Heart right ventricle (tissue), 16 donors: ENCODE measurements at regions not wholly inside any gene's neighbourhood (a gene's known extent, or its start where the extent isn't known, plus 50 kb on each side); places are given as distances from the start of the nearest gene placed in this dataset.

Experiments used
- ATAC-seq, 8 donors: fragments of 200-7000 bp; cut with Tn5 transposase; one replicate each; pipeline ENCODE4 v1.9.1; 2020; ENCODE audit warnings: mild to moderate bottlenecking in 8 of 8, moderate library complexity in 8 of 8, moderate number of reproducible peaks in 1 of 8
- DNase-seq, 2 donors: peaks; one replicate each; pipeline ENCODE4 v3.0.0-alpha.2; 2020
- H3K27ac ChIP-seq, 10 donors: fragments of 200-600 bp; sonication (generic) in 2 of 10; one replicate each; pipeline versions ENCODE4 v1.5.0 to v1.8.0; 2020 to 2022; ENCODE audit warnings: mild to moderate bottlenecking in 3 of 10
- H3K27me3 ChIP-seq, 7 donors: fragments of 200-600 bp; one replicate each; pipeline ENCODE4 v1.8.0; 2021 to 2022; ENCODE audit warnings: mild to moderate bottlenecking in 2 of 7
- H3K36me3 ChIP-seq, 9 donors: fragments of 200-600 bp; sonication (generic) in 1 of 9; one replicate each; pipeline versions ENCODE4 v1.5.0 to v1.8.0; 2020 to 2022; ENCODE audit warnings: mild to moderate bottlenecking in 2 of 9
- H3K4me1 ChIP-seq, 9 donors: fragments of 200-600 bp; sonication (generic) in 1 of 9; one replicate each; pipeline versions ENCODE4 v1.5.0 to v1.8.0; 2020 to 2022; ENCODE audit warnings: mild to moderate bottlenecking in 4 of 9
- H3K4me3 ChIP-seq, 10 donors: fragments of 200-600 bp; sonication (generic) in 2 of 10; one replicate each; pipeline versions ENCODE4 v1.5.0 to v1.8.0; 2020 to 2022; ENCODE audit warnings: mild to moderate bottlenecking in 7 of 10, moderate library complexity in 2 of 10
- H3K9me3 ChIP-seq, 11 donors: fragments of 200-600 bp in 10 of 11; sonication (generic) in 2 of 11; one replicate each; pipeline versions ENCODE4 v1.5.0 to v1.8.0; 2013 to 2022; ENCODE audit warnings: mild to moderate bottlenecking in 2 of 11, control low read depth in 1 of 11, moderate library complexity in 1 of 11
- WGBS, 2 donors: extraction: QIAGEN DNeasy Blood & Tissue Kit; methylation state at CpG; one replicate each; pipeline ENCODE4 v1.1.7; 2013; ENCODE audit warnings: inconsistent platforms in 1 of 2; 5-methylcytosine and 5-hydroxymethylcytosine counted together
- intact Hi-C, 10 donors: fragments of 100-400 bp; cut with DNase I; formaldehyde crosslinking; loops; one replicate each; pipeline versions ENCODE4 v1.11.1 to v1.14.2; 2022
- TF ChIP-seq, protein P1 (sequence below), 9 donors: fragments of 200-600 bp; sonication (generic) in 2 of 9; IDR thresholded peaks; one replicate each; pipeline versions ENCODE4 v1.5.0 to v1.8.0; 2021 to 2022; ENCODE audit warnings: antibody characterized with exemption in 9 of 9, mild to moderate bottlenecking in 5 of 9, moderate library complexity in 1 of 9
- donor health status: Arrhythmogenic right ventricular cardiomyopathy.
- donor health status: ischemic (EF 13 %, LVEDD 7.1; RV severe dilation, severe dysfunction).
- donor health status: healthy with polysubstance abuse.
- donor health status: DM: no; HTN: yes; CAD: no.
- donor health status: DM: no; HTN: no; CAD: no.
- donor health status: ischemic (EF 25% LVEDD 6.9; RV normal size, moderate dysfunction).
- donor health status: ischemic (EF 25% LVEDD 5.7; RV mildly dilated, moderate dysfunction).
- donor health status: healthy.
- donor health status: DM: yes; HTN: yes; CAD: no.
- donor health status: Ischemic cardiomyopathy.
- donor health status: ischemic (EF 35%, LVEDD 5.7; RV mildly dilated, moderate dysfunction).
- donor health status: nonischemic (EF 11% LVEDD 7.7; RV severe dilation, severe dysfunction).
- donor health status: DM: yes; HTN: yes; CAD: no.
- donor health status: PGD.
- donor health status: ischemic (EF 29% LVEDD 5.4; RV normal size, mild dysfunction).
- donor health status: nonischemic (EF 23%, LVEDD 6.1; RV moderate dilation, normal function).

DNA sequence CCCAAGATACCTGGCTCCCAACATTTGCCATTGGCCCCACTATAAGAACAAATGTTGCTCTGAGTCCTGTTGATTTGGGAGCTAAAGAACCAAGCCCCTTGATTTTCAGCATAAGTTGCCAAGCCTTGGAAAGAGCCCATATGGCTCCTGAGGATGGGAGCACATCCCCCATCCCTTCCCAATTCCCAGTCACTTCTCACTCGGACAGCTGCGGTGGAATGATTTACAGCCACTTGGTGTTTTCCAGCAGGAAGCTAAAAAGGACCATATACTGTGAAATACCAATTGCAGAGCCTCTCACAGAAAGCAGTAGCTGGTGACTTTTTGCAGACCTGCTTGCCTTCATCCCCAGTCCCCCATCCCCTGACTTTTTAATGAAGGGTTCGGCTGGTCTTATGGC is 524.6 kb downstream of the GRIN2A start:
- no peak overlapping the region for H3K4me3 ChIP-seq
- ATAC-seq (no peak), DNase-seq (no peak)
- peaks cover 0 to 33% (median 13%) of the 10 kb centered on the region in 7 donors for H3K27me3 ChIP-seq
- 23 to 30% methylated on average over 3 of the region's 3 CpGs for WGBS, 2 donors
- TF ChIP-seq, protein P1, sequence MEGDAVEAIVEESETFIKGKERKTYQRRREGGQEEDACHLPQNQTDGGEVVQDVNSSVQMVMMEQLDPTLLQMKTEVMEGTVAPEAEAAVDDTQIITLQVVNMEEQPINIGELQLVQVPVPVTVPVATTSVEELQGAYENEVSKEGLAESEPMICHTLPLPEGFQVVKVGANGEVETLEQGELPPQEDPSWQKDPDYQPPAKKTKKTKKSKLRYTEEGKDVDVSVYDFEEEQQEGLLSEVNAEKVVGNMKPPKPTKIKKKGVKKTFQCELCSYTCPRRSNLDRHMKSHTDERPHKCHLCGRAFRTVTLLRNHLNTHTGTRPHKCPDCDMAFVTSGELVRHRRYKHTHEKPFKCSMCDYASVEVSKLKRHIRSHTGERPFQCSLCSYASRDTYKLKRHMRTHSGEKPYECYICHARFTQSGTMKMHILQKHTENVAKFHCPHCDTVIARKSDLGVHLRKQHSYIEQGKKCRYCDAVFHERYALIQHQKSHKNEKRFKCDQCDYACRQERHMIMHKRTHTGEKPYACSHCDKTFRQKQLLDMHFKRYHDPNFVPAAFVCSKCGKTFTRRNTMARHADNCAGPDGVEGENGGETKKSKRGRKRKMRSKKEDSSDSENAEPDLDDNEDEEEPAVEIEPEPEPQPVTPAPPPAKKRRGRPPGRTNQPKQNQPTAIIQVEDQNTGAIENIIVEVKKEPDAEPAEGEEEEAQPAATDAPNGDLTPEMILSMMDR (IDR thresholded peaks at IDR 0.05) = no peak
- H3K27ac ChIP-seq = no peak overlapping the region
- H3K9me3 ChIP-seq = peaks cover 0 to 2% (median 0%) of the 10 kb centered on the region in 11 donors
- H3K4me1 ChIP-seq = no peaks in the 10 kb centered on the region
- no peaks in the 10 kb centered on the region for H3K36me3 ChIP-seq
- intact Hi-C loops = loop anchor here in 1 of 10 donors (10.0 kb wide), 2 partner anchors 377 to 527 kb away; partner anchors contain the start of gene GRIN2A

DNA sequence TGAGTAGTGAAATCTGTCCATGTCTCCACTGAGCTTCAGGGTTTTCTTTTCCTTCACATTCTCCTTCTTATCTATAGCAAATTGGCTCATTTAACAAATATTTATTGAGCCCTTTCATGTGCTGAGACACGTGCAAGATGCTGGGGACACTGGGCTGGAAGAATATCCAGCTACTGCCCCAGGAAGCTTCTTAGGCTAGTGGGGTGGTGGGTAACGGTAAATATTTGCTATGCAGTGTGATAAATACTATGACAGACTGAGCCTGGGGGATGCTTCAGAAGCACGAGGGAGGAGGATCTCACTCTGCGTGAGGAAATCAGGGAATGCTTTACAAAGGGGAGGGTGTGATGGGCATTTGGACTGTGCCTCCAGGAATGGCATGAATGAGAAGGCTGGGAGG is 524.1 kb downstream of the GRIN2A start:
- no peaks in the 10 kb centered on the region for H3K4me1 ChIP-seq
- ATAC-seq = no peak
- TF ChIP-seq, protein P1 (IDR thresholded peaks at IDR 0.05) = no peak
- H3K27ac ChIP-seq = no peak overlapping the region
- no peak for DNase-seq
- H3K9me3 ChIP-seq = peaks cover 0 to 2% (median 0%) of the 10 kb centered on the region in 11 donors
- peaks cover 0 to 33% (median 13%) of the 10 kb centered on the region in 7 donors for H3K27me3 ChIP-seq
- intact Hi-C loops = loop anchor here in 1 of 10 donors (10.0 kb wide), 2 partner anchors 377 to 527 kb away; partner anchors contain the start of gene GRIN2A
- no peaks in the 10 kb centered on the region for H3K36me3 ChIP-seq
- no peak overlapping the region for H3K4me3 ChIP-seq
- 24 to 25% methylated on average over 4 of the region's 4 CpGs for WGBS, 2 donors

DNA sequence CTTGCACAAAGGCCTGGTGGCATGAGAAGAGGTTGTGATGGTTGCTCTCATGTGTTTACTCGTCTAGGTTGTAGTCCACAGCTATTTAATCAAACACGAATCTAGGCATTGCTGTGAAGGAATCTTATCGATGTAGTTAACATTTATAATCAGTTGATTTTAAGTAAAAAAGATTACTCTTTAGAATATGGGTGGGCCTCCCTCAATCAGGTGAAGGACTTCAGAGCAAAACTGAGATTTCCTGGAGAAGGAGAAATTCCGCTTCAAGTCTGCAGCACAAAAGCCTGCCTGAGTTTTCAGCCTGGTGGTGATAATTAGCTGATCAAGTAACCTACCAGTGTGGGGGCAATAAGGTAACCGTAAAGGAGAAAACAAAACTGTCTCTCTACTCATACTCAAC is 523.6 kb downstream of the GRIN2A start:
- no peak overlapping the region for H3K4me3 ChIP-seq
- DNase-seq = no peak
- ATAC-seq = no peak

DNA sequence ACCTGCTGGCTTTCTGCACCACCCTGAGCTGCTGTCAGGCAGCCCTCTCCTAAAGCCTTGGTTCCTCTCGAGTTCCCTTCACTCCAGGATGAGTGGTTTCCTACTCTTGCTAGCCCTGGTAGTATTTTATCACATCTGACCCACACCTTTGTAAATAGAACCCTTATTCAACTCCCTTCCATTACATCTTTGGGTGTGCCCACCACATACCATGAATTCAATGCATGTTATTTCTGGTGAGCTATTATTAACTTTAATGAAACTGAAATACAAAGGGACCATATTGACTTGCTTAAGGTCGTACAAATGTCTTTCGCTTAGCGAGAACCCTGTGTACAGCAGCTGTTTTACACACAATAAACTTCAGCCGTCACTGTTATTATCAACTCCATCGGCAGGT is 521.3 kb downstream of the GRIN2A start:
- DNase-seq (no peak), ATAC-seq (no peak)
- 74 to 80% methylated on average over 6 of the region's 6 CpGs for WGBS, 2 donors
- H3K36me3 ChIP-seq = no peaks in the 10 kb centered on the region
- intact Hi-C loops = no loop called here
- TF ChIP-seq, protein P1 (IDR thresholded peaks at IDR 0.05) = no peak
- peaks cover 0 to 24% (median 9%) of the 10 kb centered on the region in 7 donors for H3K27me3 ChIP-seq
- H3K4me3 ChIP-seq = no peak overlapping the region
- no peaks in the 10 kb centered on the region for H3K4me1 ChIP-seq
- peaks cover 0 to 2% (median 0%) of the 10 kb centered on the region in 11 donors for H3K9me3 ChIP-seq
- H3K27ac ChIP-seq = no peak overlapping the region

More for the DNA sequence above, 523.6 kb downstream of the GRIN2A start:
- H3K36me3 ChIP-seq = no peaks in the 10 kb centered on the region
- TF ChIP-seq, protein P1 (IDR thresholded peaks at IDR 0.05) = no peak
- H3K27ac ChIP-seq = no peak overlapping the region
- no peaks in the 10 kb centered on the region for H3K4me1 ChIP-seq
- WGBS, 2 donors = 73 to 77% methylated on average over 5 of the region's 5 CpGs
- intact Hi-C loops = loop anchor here in 1 of 10 donors (10.0 kb wide), 2 partner anchors 376 to 526 kb away; partner anchors contain the start of gene GRIN2A
- peaks cover 0 to 2% (median 0%) of the 10 kb centered on the region in 11 donors for H3K9me3 ChIP-seq
- H3K27me3 ChIP-seq = peaks cover 0 to 28% (median 13%) of the 10 kb centered on the region in 7 donors
